Thoracic aorta (tissue), 2 donors: ENCODE measurements at regions not wholly inside any gene's neighbourhood (a gene's known extent, or its start where the extent isn't known, plus 50 kb on each side); places are given as distances from the start of the nearest gene placed in this dataset.

Source experiments
- ATAC-seq: fragments of 150-250 bp; one replicate; pipeline ENCODE4 v1.8.0; 2017; ENCODE audit warnings: low read depth; ENCODE audit not compliant: insufficient number of reproducible peaks, low FRiP score
- DNase-seq: peaks from one replicate; pipeline ENCODE4 v3.0.0-alpha.2; 2020; ENCODE audit warnings: low spot score
- H3K27ac ChIP-seq, 2 donors: fragments of 200-600 bp; sonication (generic); 1 replicate in 1 of 2; 2 replicates in 1 of 2; pipeline ENCODE4 v1.5.1; 2016; ENCODE audit warnings: mild to moderate bottlenecking in 2 of 2, moderate library complexity in 2 of 2
- H3K27me3 ChIP-seq: fragments of 200-600 bp; sonication (generic); replicated peaks from 2 replicates; pipeline ENCODE4 v1.6.0; 2016; ENCODE audit warnings: mild to moderate bottlenecking; ENCODE audit not compliant: insufficient read depth
- H3K36me3 ChIP-seq: fragments of 200-600 bp; sonication (generic); one replicate; pipeline ENCODE4 v1.5.1; 2016
- H3K4me1 ChIP-seq, 2 donors: fragments of 200-600 bp; sonication (generic); 1 replicate in 1 of 2; 2 replicates in 1 of 2; pipeline versions ENCODE4 v1.5.1 to v1.6.0; 2016; ENCODE audit warnings: low read depth in 2 of 2, mild to moderate bottlenecking in 1 of 2; ENCODE audit not compliant: control insufficient read depth in 1 of 2
- H3K4me3 ChIP-seq: fragments of 200-600 bp; sonication (generic); 2 replicates; pipeline ENCODE4 v1.5.1; 2016; ENCODE audit warnings: mild to moderate bottlenecking
- H3K9me3 ChIP-seq: fragments of 200-600 bp; sonication (generic); 2 replicates; pipeline ENCODE4 v1.5.1; 2016
- CTCF ChIP-seq: fragments of 200-600 bp; sonication (generic); IDR thresholded peaks from one replicate; pipeline ENCODE4 v1.5.1; 2019; ENCODE audit warnings: antibody characterized with exemption

- no peak overlapping the region for H3K27ac ChIP-seq
- H3K4me3 ChIP-seq, result no peak overlapping the region
- H3K27me3 ChIP-seq, result no peaks in the 10 kb centered on the region
Measured at GRCh38 chr13:50283017-50283416, 267.8 kb downstream of the KCNRG start.

DNA sequence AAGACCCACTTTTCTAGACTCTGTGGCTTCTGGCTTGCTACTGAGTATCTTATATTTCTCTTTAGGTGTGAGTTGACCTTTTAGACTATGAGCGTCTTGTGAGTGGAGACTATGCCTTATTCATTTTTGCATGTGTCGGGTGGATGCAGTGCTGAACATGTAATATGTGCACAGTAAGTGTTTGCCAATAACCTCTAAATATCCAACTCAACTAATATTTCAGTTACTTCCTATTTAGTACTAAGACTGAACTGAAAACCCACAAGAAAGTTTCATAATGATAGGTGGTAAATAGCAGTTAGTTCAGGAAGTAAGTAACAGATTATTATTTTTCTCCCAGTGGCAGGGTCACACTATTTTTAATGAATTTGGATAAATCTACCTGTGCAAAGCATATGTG, 269.3 kb downstream of the KCNRG start:
- H3K36me3 ChIP-seq, result no peaks in the 10 kb centered on the region
- no peaks in the 10 kb centered on the region for H3K9me3 ChIP-seq
- H3K4me1 ChIP-seq, result no peaks in the 10 kb centered on the region
- DNase-seq, result no peak
- no peak for TF ChIP-seq CTCF
- H3K27me3 ChIP-seq, result no peaks in the 10 kb centered on the region
- no peak overlapping the region for H3K4me3 ChIP-seq
- H3K27ac ChIP-seq, result no peak overlapping the region
- no peak for ATAC-seq

More at GRCh38 chr13:50283017-50283416, 267.8 kb downstream of the KCNRG start:
- DNase-seq, result no peak
- H3K36me3 ChIP-seq, result no peaks in the 10 kb centered on the region
- no peaks in the 10 kb centered on the region for H3K9me3 ChIP-seq
- no peak for ATAC-seq
- no peaks in the 10 kb centered on the region for H3K4me1 ChIP-seq
- TF ChIP-seq CTCF, result no peak

- no peak for TF ChIP-seq CTCF
- H3K27ac ChIP-seq, result no peak overlapping the region
- H3K27me3 ChIP-seq, result no peaks in the 10 kb centered on the region
- no peaks in the 10 kb centered on the region for H3K4me1 ChIP-seq
- H3K4me3 ChIP-seq, result no peak overlapping the region
- ATAC-seq (no peak), DNase-seq (no peak)
- H3K9me3 ChIP-seq, result no peaks in the 10 kb centered on the region
- no peaks in the 10 kb centered on the region for H3K36me3 ChIP-seq
Measured at GRCh38 chr13:50285283-50285682, 270.0 kb downstream of the KCNRG start.

DNA sequence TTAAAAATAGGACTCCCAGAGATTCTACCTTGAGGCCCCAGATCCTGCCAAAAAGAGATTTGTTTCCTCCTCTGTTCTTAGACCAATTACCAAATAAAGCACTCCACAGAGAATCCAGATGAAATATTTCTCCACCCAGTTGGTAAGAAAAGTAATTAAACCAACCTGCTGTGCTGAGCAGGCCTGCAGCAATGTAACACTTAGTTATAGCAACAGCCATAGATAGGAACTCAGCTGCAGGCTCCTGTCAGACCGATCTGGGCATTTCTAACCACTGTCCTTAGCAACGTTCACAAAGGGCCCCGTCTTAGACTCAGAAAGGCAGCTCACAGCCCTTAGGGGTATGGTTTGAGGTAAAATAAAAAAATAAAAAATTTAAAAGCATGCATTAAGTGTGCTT, 271.1 kb downstream of the KCNRG start:
- no peak for DNase-seq
- Histone ChIP-seq H3K4me1 (no peaks in the 10 kb centered on the region), H3K9me3 (no peaks in the 10 kb centered on the region), H3K36me3 (no peaks in the 10 kb centered on the region), H3K27me3 (no peaks in the 10 kb centered on the region), H3K4me3 (no peak overlapping the region), H3K27ac (no peak overlapping the region)
- TF ChIP-seq CTCF, result no peak
- ATAC-seq, result no peak

- no peaks in the 10 kb centered on the region for H3K27me3 ChIP-seq
- H3K36me3 ChIP-seq, result no peaks in the 10 kb centered on the region
- no peaks in the 10 kb centered on the region for H3K4me1 ChIP-seq
- TF ChIP-seq CTCF, result no peak
- H3K9me3 ChIP-seq, result no peaks in the 10 kb centered on the region
- DNase-seq (no peak), ATAC-seq (no peak)
- no peak overlapping the region for H3K27ac ChIP-seq
- H3K4me3 ChIP-seq, result no peak overlapping the region
Measured at GRCh38 chr13:50290186-50290585, 274.9 kb downstream of the KCNRG start.
